ENCODE measurements at regions not wholly inside any gene's neighbourhood (a gene's known extent, or its start where the extent isn't known, plus 50 kb on each side); places are given as distances from the start of the nearest gene placed in this dataset.

DNA sequence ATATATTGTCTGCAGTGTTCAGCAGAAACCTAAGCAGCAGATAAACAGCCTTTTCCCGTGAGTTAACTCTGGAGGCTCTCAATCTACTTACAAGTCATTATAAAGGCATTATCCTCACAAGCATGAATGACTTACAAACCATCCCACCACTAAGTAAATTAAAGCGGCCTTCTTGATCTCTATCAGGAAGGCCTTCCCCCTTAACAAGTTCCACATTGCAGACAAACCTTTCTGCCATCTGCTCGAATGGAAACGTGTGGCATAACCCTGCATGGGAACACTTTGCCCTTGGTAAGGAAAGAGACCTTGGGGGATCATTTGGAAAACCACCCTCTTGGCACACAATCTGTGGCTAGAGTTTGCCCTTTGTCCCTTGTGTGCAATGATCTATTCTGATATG lies 199.5 kb downstream of the OSR1 start:
- DNase-seq (ENCODE audit: missing footprints) (no peak), ATAC-seq (no peak)
- intact Hi-C loops (cut with DNase I) = no loop called here

DNA sequence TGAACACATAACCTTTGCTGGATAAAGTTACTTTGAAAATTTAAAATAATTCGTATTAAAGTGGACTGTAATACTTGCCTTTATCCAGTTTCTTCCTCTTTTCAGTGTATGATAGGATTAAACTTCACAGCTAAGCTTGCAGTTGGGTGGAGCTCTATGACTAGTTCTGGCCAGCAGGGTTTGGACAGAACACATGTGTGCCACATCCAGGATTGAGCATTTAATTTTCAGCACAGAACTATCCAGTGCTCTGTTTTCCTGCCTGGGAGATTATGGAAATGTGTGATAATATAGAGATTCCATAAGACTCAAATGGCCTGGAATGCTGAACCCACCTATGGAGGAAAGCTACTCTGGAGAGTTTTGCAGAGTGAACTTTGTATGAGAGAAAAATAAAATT lies 200.2 kb downstream of the OSR1 start:
- no peak for ATAC-seq
- no peak for DNase-seq (ENCODE audit: missing footprints)
- intact Hi-C loops (cut with DNase I) = no loop called here

DNA sequence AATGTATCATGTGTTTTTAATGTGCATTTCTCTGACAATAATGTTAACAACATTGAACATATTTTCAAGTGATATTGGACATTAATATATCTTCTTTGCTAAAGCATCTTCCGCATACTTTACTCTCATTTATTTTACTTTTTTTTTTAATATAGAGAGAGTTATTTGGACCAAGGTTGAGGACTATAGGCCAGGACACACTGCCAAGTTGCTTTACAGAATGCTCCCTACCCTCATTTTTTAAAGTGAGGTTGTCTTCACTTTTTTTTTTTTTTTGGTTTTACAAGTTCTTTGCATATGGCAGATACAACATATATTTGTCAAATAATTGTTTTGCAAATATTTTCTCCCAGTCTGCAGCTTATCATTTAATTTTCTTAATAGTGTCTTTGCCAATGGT lies 201.8 kb downstream of the OSR1 start:
- ATAC-seq (no peak), DNase-seq (ENCODE audit: missing footprints) (no peak)
- intact Hi-C loops (cut with DNase I) = no loop called here

DNA sequence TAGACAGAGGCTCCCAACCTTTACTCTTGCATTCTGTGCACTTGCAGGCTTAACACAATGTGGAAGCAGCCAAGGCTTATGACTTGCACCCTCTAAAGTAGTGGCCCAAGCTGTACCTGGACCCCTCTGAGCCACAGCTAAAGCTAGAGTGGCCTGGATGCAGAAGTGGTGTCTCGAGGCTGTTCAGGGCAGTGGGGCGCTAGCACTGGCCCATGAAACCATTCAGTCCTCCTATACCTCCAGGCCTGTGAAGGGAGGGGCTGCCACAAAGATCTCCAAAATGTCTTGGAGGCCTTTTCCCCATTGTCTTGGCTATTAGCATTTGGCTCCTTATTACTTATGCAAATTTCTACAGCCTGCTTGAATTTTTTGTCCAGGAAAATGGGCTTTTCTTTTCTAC lies 207.7 kb downstream of the OSR1 start:
- DNase-seq (ENCODE audit: missing footprints) (no peak), ATAC-seq (no peak)
- intact Hi-C loops (cut with DNase I) = no loop called here

DNA sequence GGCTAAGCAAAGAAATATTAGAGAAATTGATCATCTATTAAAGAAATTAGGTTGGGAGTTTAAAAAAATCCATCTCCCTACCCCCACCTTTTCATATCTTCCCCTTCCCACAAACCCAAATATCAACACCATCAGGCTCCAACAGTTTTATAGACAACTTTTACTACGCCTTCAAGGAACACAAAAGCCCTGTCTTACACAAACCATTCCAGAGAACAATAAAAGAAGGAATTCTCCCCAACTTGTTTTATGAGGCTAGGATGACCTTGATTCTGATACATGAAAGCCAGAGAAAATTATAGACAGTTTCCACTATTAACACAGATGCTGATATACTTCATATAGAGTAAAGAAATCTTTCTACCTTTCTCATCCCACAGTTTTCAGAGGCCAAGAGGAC lies 211.6 kb downstream of the OSR1 start:
- no peak for DNase-seq (ENCODE audit: missing footprints)
- intact Hi-C loops (cut with DNase I) = no loop called here
- no peak for ATAC-seq

DNA sequence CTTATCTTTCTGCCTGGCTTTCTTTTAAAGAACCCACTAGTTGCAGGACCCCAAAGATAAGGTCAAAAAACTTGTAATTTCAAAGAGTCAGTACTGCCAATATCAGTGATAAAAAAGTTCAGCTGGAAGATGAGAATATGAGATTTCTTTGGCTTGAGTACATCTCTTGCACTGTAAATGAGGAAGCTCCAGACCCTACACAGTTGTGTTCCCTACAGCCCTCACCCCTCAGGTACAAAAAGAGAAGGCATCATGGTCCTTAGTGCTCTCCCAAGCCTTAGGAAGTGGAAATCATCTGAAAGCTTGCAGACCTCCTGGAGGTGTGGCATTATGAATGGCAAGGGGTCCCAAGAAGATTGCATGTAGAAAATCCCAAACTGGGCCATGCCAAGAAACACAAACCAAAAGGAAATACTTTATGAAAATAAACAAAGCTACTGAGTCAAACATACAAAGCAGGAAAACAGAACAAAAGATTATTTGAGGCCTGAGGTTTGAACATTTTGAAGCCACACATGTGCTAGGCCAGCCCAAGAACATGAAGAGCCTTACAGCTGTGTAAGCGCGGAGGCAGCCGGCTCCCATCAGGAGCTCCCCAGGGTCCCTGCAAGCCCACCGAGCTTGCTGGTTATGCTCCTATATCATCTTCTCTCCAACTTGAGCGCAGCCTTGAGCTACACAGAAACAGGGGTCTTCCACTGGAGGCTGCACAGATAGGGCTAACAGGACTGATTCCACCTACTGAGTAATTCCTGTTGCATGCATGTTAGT lies 217.0 kb downstream of the OSR1 start:
- DNase-seq (ENCODE audit: missing footprints) = no peak
- ATAC-seq = no peak
- intact Hi-C loops (cut with DNase I) = no loop called here

DNA sequence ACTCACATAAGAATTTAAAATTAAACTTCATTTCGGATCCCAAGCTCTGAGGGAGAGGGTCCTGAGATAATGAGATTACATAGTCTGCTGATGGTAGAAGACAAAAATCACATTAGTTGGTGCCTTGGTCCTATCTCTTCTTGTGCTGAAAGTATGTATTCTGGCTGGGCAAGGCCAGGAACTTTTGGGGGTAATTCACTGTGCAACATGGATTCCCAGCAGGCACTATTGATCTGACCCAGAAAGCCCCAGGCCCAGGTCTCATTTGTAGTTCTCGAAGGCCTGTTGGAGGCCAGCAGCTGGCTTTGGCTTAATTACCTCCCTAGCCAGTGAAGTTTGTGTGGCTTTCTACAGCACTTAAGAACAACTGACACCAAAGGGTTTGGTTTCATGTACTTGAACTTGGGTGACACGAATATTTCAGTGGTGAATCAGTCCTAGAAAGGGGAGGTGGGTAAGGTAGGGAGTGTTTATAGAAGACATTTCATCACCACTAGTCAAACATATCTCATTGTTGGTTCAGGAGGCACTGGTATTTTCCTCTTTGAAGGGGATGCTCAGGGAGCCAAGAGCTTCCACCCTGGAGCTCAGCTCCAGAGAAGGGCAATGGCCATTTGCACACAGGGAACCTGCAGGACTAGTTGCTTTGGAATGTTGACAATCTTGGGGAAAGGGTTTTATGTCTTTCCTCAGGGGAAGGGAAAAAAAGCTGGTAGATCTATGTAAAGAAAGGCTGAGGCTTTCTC lies 217.8 kb downstream of the OSR1 start:
- intact Hi-C loops (cut with DNase I) = no loop called here
- ATAC-seq = no peak
- no peak for DNase-seq (ENCODE audit: missing footprints)

DNA sequence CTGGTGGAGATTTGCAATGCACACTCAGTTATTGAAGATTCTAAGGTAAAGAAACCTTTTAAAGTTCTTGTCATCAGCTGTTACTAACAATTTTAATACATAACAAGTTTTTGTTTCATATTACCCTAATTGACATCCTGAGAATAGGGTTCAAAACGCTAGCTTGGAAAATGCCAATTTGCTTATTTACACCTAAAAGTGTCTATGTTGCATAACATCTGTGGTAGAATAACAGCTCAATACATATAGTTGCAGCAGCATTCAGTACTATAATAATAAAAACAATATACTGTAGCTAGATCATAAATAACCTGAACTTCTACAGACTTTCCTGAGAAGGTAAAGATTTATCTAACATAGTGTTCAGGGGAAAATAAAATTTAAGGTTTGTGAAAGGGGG lies 219.0 kb downstream of the OSR1 start:
- intact Hi-C loops (cut with DNase I) = no loop called here
- ATAC-seq = no peak
- no peak for DNase-seq (ENCODE audit: missing footprints)

DNA sequence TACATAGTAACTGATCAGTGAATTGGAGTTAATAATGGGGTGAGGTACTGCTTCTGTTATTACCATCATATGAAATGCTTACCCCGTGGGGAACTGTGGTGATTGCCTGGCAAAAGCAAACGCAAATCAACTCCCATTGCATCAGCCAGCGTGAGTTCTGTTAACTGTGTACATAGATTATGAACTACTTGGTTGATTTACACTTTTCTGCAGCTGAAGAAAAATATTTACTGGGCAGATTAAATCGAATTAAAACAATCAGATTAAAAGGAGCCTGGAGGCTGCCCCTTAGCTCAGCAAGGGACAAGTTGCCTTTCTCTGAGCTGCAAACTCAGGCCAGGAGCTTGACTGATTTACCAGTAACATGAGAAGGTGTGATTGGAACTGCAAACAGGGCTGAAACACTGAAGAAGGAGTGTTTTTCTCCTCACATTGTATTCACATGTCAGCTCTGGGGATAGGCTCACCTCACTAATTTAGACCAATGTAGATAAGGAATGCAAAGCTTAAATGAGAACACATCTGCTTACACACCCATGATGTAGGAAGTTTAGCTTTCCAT lies 220.1 kb downstream of the OSR1 start:
- ATAC-seq (no peak), DNase-seq (ENCODE audit: missing footprints) (no peak)
- intact Hi-C loops (cut with DNase I) = no loop called here

DNA sequence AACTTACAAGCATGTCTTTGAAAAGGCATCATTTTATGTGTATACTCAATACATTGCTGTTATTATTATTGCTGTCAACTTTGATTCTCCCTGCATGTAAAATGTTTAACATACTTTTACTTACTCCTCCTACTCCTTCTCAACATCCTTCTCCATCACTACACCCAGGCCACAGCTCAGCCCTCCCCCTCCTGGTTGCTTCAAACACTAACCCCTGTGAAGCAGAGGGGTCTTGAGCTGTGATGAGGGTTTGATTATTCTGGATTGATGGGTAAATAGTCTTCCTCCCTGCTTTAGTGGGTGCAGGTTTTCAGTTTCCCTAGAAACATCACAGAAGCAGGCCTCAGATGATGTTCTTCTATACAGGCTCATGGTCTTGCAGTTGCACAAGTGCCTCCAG lies 221.0 kb downstream of the OSR1 start:
- no peak for DNase-seq (ENCODE audit: missing footprints)
- no peak for ATAC-seq
- intact Hi-C loops (cut with DNase I) = no loop called here

DNA sequence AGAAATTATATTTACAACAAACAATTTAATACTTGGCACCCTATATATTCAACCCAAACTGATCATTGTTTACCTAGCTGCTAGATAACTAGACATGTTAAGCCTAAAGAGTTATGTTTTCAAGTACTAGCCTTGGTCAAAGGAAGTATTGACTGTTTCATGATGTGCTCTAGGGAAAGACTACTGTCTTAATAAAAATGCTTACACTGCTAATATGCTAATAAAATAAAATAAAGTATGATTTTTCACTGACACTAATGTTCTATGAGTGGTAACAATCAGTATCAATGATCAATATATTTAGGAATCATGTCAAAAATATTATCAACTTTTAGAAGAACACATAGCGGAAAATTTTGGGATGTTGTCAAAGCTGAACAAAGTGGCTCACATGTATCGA lies 225.5 kb downstream of the OSR1 start:
- ATAC-seq = no peak
- DNase-seq (ENCODE audit: missing footprints) = no peak
- intact Hi-C loops (cut with DNase I) = no loop called here

DNA sequence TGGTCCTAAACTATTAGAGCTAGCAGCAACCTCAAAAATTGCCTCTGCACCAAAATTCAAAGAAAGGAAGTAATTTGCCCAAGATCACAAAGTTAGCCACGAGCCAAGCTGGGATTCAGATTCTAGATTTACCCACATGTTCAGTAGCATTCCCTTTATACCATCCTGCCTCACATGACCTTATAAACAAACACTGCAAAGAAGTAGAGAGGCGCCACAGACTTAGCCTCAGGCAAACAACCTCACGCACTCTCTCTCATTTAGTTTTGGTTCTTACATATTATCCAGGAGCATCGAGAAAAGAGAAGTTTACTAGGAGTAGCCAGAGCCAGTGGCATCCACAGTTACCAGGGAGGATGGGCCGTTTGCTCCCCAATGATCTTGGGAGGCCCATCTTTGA lies 226.6 kb downstream of the OSR1 start:
- ATAC-seq = no peak
- no peak for DNase-seq (ENCODE audit: missing footprints)
- intact Hi-C loops (cut with DNase I) = no loop called here

DNA sequence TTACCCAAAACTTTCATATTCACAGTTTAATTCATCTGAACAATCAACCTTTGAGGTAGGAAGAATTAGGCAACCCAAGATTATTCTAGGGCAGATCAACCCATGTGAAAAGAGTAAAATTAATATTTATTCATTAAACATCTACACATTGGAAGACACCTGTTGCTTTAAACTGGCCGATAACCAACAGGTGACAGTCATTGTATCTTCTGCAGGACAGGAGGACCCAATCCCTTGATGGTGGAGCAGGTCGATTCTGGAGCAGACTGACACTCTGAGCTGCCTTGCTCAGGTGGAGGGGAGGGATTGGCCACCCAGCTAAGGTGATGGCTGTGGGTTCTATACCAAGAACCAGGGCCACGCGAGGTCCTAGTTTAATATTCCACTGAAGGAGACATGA lies 230.3 kb downstream of the OSR1 start:
- ATAC-seq = no peak
- intact Hi-C loops (cut with DNase I) = no loop called here
- DNase-seq (ENCODE audit: missing footprints) = no peak

DNA sequence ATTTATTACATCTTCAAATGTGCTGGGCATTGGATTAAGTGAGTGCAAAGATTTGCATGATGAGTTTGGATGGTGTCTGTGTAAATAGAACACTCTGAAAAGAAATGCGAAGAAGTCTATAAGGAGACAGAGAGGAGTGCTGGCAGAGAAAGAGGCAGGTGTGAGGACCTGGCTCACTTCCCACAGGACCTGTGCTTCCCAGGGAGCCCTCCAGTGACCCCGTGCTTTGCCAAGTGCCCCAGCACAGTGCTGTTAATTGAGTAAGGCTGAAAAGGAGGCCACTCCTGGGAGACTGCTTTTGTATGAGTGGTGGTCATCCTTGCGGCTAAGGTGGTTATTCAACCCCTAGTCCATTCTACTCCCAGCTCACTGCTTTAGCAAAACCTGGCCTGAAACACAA lies 230.8 kb downstream of the OSR1 start:
- DNase-seq (ENCODE audit: missing footprints) = no peak
- intact Hi-C loops (cut with DNase I) = no loop called here
- ATAC-seq = no peak

DNA sequence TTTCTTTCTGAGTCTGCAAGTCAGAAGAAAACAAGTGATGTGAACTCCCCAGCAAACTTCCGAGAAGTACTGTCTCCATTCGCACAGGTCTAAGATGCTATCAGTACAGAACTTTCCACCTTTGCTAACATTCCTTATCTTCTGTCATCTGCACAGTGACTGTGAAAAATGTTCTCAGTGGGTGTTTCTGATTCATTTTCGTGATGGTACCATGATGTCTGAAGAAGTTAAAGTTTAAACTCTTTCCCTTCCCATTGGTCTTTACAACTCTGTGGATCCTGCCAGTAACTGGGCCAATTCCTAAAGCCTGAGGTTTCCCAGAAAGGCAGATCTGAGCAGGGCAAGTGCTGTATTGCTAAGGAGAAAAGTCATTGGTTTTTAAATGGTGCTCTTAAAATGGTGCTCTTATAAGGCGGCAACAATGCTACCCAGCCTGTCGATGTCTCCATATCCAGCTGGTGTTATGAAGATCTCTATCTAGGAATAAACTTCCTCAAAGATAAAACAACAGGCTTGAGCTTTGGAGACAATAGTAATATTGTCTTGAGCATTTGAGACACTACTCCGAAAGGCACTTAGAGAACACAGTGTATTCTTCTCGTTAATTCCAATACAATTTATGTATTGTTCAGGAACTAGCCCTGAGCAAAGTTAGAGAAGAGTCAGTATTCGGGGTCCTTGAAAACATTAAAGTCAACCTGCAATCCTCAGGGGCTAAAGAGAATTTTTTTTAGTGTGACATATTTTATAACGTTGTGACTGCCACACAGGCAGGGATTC lies 232.3 kb downstream of the OSR1 start:
- ATAC-seq (no peak), DNase-seq (ENCODE audit: missing footprints) (no peak)
- intact Hi-C loops (cut with DNase I) = no loop called here

DNA sequence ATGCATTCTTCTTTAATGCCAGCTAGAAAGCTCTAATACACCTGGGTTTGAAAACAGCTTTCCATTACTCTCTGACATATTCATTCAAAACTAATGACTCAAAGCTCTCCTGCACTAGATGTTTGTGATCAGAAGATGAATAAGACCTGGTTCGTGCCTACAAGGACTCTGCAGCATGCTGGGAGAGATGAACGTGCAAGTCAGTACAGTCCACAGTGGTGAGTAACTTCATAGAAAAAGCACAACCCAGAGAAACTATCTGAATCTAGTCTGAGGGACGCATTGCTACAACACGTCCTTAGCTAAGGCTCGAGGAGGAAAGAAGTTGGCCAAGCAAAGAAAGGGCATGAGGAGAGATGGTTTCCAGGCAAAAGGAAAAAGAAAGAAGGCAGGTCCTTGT lies 234.3 kb downstream of the OSR1 start:
- DNase-seq (ENCODE audit: missing footprints) (no peak), ATAC-seq (no peak)
- intact Hi-C loops (cut with DNase I) = no loop called here

DNA sequence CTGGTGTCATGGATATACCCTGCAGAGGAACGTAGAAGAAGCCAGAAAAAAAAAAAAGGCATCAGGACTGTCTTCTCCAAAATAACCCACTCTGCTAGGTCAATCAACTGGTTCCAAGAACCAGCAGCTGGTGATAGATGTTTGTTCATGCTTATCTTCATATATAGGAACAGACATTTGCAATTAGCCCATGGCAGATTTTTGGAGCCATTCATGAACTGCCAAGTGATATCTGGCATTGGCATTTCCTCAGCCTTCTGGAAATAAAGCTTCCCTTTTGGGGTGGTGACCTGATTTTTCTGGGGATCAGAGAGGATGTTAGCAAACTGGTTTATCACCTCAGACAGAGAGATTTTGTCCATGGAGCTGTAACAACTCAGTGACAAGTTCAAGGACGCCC lies 234.9 kb downstream of the OSR1 start:
- DNase-seq (ENCODE audit: missing footprints) (no peak), ATAC-seq (no peak)
- intact Hi-C loops (cut with DNase I) = no loop called here

DNA sequence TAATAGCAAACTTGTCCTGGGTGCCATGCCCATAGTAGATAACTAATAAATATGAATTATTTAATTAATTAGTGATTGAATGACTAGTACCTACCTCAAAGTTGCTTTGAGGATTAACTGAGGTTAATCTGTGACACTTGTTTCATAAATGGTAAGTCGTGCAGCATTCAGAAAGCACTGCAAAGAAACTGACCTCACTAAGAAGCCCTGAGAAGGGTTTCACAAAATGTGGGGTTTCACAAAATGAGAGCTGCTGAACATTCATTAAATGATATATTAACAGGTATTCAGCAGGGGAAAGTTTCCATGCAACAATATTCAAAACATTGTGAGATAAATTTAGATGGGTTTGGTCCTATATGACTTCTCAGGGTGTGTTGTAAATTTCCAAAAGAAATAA lies 236.2 kb downstream of the OSR1 start:
- no peak for ATAC-seq
- intact Hi-C loops (cut with DNase I) = no loop called here

DNA sequence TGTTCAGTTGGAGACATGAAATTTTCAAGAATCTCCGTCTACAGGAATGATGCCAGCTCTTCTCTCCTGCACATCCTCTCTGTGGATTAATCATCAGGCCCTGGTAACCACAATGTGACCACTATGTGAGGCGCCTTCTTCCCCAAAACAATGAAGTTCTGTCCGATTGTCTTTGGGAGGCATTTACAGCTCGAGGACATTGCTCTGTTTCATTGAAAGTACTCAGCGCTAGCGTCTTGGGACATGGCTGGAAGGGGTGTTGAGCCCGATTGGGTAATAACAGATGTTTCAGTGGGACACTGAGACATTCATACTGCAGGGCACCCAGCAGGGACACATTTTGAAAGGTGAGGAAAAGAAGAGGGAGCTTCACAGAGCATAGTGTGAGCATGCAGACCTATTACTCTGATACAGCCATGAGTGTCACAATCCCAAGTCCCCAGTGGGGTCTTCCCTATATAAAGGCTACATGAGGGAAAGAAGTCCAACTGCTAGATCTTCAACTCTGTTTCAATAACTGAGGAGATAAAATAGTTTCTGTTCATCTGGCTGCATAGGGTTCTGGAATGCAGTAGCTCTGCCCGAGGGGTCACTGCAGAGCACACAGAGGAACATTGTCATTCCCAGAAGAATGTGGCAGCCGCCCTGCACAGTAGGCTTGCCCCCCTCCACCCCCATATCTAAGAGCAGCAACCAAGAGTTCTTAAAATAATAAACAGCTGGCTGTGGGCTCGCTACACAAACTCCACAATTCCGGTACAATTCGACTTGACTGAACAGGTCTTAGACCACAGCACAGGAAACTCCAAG lies 237.3 kb downstream of the OSR1 start:
- no peak for DNase-seq (ENCODE audit: missing footprints)
- ATAC-seq = peak; percentile 90
- intact Hi-C loops (cut with DNase I) = no loop called here

More for the DNA sequence above, 236.2 kb downstream of the OSR1 start:
- no peak for DNase-seq (ENCODE audit: missing footprints)

Data from Right ventricle myocardium inferior (tissue), 1 donor.